ENCODE measurements at regions not wholly inside any gene's neighbourhood (a gene's known extent, or its start where the extent isn't known, plus 50 kb on each side); places are given as distances from the start of the nearest gene placed in this dataset.
A peak's percentile ranks its signal among the peaks of the same experiment; 100 is the strongest.

- DNase-seq = no peak
Measured at GRCh38 chr1:11596295-11596694, 57.9 kb downstream of the FBXO2 start.

- no peak for DNase-seq
Measured at GRCh38 chr1:11595285-11595684, 58.9 kb downstream of the FBXO2 start.

GRCh38 chr1:11594625-11595024 is 59.6 kb downstream of the FBXO2 start:
- DNase-seq = no peak

GRCh38 chr1:11594222-11594621 is 60.0 kb downstream of the FBXO2 start:
- peak in 7 of 58 donors; percentile 2 to 23 (median 6) for DNase-seq

GRCh38 chr1:11592752-11593151 is 61.5 kb downstream of the FBXO2 start:
- DNase-seq = no peak

GRCh38 chr1:11590395-11590794 is 63.8 kb downstream of the FBXO2 start:
- DNase-seq = no peak
